T-helper 2 cell treated with Interferon-gamma antibody and Interleukin-4, amounts not matched to agents 5 μg/mL and 100 μg/mL, for 36 hours (primary cell): ENCODE measurements at regions not wholly inside any gene's neighbourhood (a gene's known extent, or its start where the extent isn't known, plus 50 kb on each side); places are given as distances from the start of the nearest gene placed in this dataset.

Experiments used
- DNase-seq: peaks from one replicate; pipeline ENCODE4 v3.0.0; 2021; ENCODE audit warnings: low spot score
- H3K27ac Mint-ChIP-seq: one replicate; pipeline ENCODE4 v1.8.0; 2021; ENCODE audit warnings: mild to moderate bottlenecking, mixed read lengths
- H3K27me3 Mint-ChIP-seq: one replicate; pipeline ENCODE4 v1.8.0; 2021; ENCODE audit warnings: low read depth, mixed read lengths
- H3K36me3 Mint-ChIP-seq: one replicate; pipeline ENCODE4 v1.8.0; 2021; ENCODE audit warnings: low read depth, mixed read lengths
- H3K4me1 Mint-ChIP-seq: one replicate; pipeline ENCODE4 v1.8.0; 2021; ENCODE audit warnings: low read depth, mixed read lengths
- H3K4me3 Mint-ChIP-seq: one replicate; pipeline ENCODE4 v1.8.0; 2022; ENCODE audit warnings: mild to moderate bottlenecking, moderate library complexity, mixed read lengths
- H3K9me3 Mint-ChIP-seq: one replicate; pipeline ENCODE4 v1.8.0; 2021; ENCODE audit warnings: mixed read lengths

GRCh38 chr7:16063716-16064675 is 357.3 kb downstream of the CRPPA start:
- Mint-ChIP-seq H3K36me3 (no peaks in the 10 kb centered on the region), H3K27ac (no peak overlapping the region), H3K4me1 (no peaks in the 10 kb centered on the region), H3K4me3 (no peak overlapping the region), H3K9me3 (no peaks in the 10 kb centered on the region), H3K27me3 (no peaks in the 10 kb centered on the region)
- DNase-seq: no peak

GRCh38 chr7:16063221-16063620 is 358.1 kb downstream of the CRPPA start:
- no peak overlapping the region for H3K27ac Mint-ChIP-seq
- no peak for DNase-seq
- H3K9me3 Mint-ChIP-seq: no peaks in the 10 kb centered on the region
- no peak overlapping the region for H3K4me3 Mint-ChIP-seq
- no peaks in the 10 kb centered on the region for H3K36me3 Mint-ChIP-seq
- no peaks in the 10 kb centered on the region for H3K27me3 Mint-ChIP-seq
- no peaks in the 10 kb centered on the region for H3K4me1 Mint-ChIP-seq

- Mint-ChIP-seq H3K36me3 (no peaks in the 10 kb centered on the region), H3K9me3 (no peaks in the 10 kb centered on the region), H3K27ac (no peak overlapping the region), H3K27me3 (no peaks in the 10 kb centered on the region), H3K4me3 (no peak overlapping the region), H3K4me1 (no peaks in the 10 kb centered on the region)
- no peak for DNase-seq
These were observed 359.1 kb downstream of the CRPPA start for GRCh38 chr7:16062269-16062668.

GRCh38 chr7:16061630-16062029 is 359.7 kb downstream of the CRPPA start:
- H3K4me1 Mint-ChIP-seq: no peaks in the 10 kb centered on the region
- no peaks in the 10 kb centered on the region for H3K27me3 Mint-ChIP-seq
- DNase-seq: no peak
- H3K4me3 Mint-ChIP-seq: no peak overlapping the region
- no peak overlapping the region for H3K27ac Mint-ChIP-seq
- no peaks in the 10 kb centered on the region for H3K36me3 Mint-ChIP-seq
- no peaks in the 10 kb centered on the region for H3K9me3 Mint-ChIP-seq

DNA sequence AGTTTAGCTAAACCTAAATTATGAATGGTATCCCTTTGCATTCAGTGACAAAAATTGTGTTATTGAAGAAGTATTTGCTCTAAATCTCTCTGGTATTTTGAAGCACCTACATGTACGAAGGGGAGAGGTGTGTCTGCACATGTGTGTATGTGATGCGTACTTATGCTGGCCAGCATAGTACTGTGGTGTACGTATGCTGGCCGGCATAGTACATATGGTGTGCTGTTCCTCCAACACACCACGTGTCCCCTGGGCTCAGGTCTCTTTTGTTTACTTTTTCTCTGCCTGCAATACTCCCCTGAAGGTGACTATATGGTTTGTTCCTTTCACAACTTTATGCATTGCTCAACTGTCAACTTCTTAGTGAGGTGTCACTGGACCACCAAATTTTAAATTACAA is 360.3 kb downstream of the CRPPA start:
- H3K4me1 Mint-ChIP-seq: no peaks in the 10 kb centered on the region
- no peak for DNase-seq
- H3K4me3 Mint-ChIP-seq: no peak overlapping the region
- H3K36me3 Mint-ChIP-seq: no peaks in the 10 kb centered on the region
- no peaks in the 10 kb centered on the region for H3K9me3 Mint-ChIP-seq
- no peaks in the 10 kb centered on the region for H3K27me3 Mint-ChIP-seq
- no peak overlapping the region for H3K27ac Mint-ChIP-seq

DNA sequence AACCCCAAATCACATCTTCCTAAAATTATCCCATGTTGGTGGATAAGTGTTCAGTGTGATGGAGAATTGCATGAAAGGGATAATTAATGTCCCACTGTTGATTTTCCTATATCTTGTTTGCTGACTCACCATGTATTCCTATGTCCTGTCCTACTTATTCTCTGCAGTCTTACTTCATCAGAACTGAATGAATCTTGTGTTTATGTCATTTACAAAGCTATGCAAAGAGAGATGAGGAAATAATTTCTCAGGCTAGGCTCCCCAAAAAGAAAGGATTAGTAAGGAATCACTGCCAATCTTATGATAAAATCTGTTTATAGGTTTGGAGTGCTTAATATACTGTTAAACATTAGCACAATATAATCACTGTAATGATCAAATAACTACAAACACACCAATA is 360.8 kb downstream of the CRPPA start:
- Mint-ChIP-seq H3K9me3 (no peaks in the 10 kb centered on the region), H3K4me1 (no peaks in the 10 kb centered on the region), H3K4me3 (no peak overlapping the region), H3K36me3 (no peaks in the 10 kb centered on the region), H3K27me3 (no peaks in the 10 kb centered on the region), H3K27ac (no peak overlapping the region)
- DNase-seq: no peak

DNA sequence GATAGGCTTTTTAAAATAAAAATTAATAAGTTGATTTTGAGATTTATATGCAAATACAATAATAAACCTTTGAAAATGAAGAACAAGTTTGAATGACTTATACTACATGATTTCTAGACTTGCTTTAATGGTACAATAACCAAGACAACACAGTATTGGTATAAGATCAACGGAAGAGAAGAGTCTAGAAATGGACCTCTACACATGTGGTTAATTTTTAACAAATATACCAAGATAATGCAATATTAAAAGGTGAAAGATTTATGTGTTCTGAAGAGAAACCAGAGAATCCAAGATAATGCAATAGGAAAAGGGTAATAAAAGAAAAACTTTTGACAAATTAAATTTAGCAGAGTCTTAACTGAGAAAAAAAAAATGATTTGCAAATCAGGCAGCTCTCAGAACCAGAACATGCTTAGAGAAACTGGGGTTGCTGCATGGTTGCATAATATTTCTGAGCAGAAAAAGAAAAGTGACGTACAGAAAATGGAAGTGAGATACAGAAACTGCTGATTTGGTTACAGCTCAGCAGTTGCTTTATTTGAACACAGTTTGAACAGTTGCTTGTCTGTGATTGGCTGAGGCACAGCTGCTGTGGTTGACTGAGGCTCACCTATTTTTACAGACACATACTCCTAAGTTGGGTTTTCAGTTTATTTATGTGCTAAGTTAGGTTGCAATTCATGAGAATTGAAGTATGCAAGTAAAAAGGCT is 365.9 kb downstream of the CRPPA start:
- no peak for DNase-seq
- Mint-ChIP-seq H3K36me3 (no peaks in the 10 kb centered on the region), H3K27ac (no peak overlapping the region), H3K9me3 (no peaks in the 10 kb centered on the region), H3K4me3 (no peak overlapping the region), H3K27me3 (no peaks in the 10 kb centered on the region), H3K4me1 (no peaks in the 10 kb centered on the region)

- H3K27ac Mint-ChIP-seq: no peak overlapping the region
- no peak overlapping the region for H3K4me3 Mint-ChIP-seq
- no peaks in the 10 kb centered on the region for H3K27me3 Mint-ChIP-seq
- H3K36me3 Mint-ChIP-seq: no peaks in the 10 kb centered on the region
- H3K4me1 Mint-ChIP-seq: no peaks in the 10 kb centered on the region
- no peaks in the 10 kb centered on the region for H3K9me3 Mint-ChIP-seq
- DNase-seq: no peak
These were observed 365.2 kb upstream of the MEOX2 start for GRCh38 chr7:16051561-16052255.

- Mint-ChIP-seq H3K9me3 (no peaks in the 10 kb centered on the region), H3K27me3 (no peaks in the 10 kb centered on the region), H3K4me1 (no peaks in the 10 kb centered on the region), H3K36me3 (no peaks in the 10 kb centered on the region), H3K27ac (no peak overlapping the region), H3K4me3 (no peak overlapping the region)
- no peak for DNase-seq
These were observed 359.6 kb upstream of the MEOX2 start for GRCh38 chr7:16046041-16046440.

GRCh38 chr7:16045296-16045695 is 358.8 kb upstream of the MEOX2 start:
- Mint-ChIP-seq H3K27ac (no peak overlapping the region), H3K36me3 (no peaks in the 10 kb centered on the region)

GRCh38 chr7:16044645-16045044 is 358.2 kb upstream of the MEOX2 start:
- Mint-ChIP-seq H3K27ac (no peak overlapping the region), H3K9me3 (no peaks in the 10 kb centered on the region), H3K27me3 (no peaks in the 10 kb centered on the region), H3K4me1 (no peaks in the 10 kb centered on the region), H3K36me3 (no peaks in the 10 kb centered on the region), H3K4me3 (no peak overlapping the region)
- DNase-seq: no peak

More at GRCh38 chr7:16045296-16045695, 358.8 kb upstream of the MEOX2 start:
- H3K4me3 Mint-ChIP-seq: no peak overlapping the region
- H3K4me1 Mint-ChIP-seq: no peaks in the 10 kb centered on the region
- no peaks in the 10 kb centered on the region for H3K27me3 Mint-ChIP-seq
- H3K9me3 Mint-ChIP-seq: no peaks in the 10 kb centered on the region
- no peak for DNase-seq

DNA sequence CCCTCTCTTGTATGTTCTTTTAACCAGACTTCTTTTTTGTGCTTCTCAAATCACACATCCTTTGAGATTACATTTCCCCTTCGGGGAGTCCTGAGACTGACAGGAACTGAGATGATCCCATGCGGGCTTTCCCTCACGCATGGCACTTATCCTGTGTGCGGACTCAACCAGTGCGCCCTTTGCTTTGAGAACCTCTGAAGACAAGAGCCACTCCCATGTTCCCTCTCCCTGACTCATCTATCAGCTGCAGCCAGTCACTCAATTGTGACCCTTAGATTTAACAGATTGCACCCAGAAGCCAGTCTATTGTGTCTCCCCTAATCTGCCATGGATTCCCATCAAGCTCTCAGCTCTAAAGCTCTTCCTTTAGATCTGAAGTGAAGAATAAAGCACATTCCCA is 353.9 kb upstream of the MEOX2 start:
- H3K4me1 Mint-ChIP-seq: no peaks in the 10 kb centered on the region
- H3K9me3 Mint-ChIP-seq: no peaks in the 10 kb centered on the region
- H3K4me3 Mint-ChIP-seq: no peak overlapping the region
- no peaks in the 10 kb centered on the region for H3K36me3 Mint-ChIP-seq
- no peaks in the 10 kb centered on the region for H3K27me3 Mint-ChIP-seq
- DNase-seq: no peak
- no peak overlapping the region for H3K27ac Mint-ChIP-seq

- Mint-ChIP-seq H3K9me3 (no peaks in the 10 kb centered on the region), H3K27ac (no peak overlapping the region), H3K4me1 (no peaks in the 10 kb centered on the region), H3K27me3 (no peaks in the 10 kb centered on the region), H3K4me3 (no peak overlapping the region), H3K36me3 (no peaks in the 10 kb centered on the region)
- DNase-seq: no peak
These were observed 352.4 kb upstream of the MEOX2 start for GRCh38 chr7:16038906-16039305.

- Mint-ChIP-seq H3K4me1 (no peaks in the 10 kb centered on the region), H3K4me3 (no peak overlapping the region), H3K27ac (no peak overlapping the region), H3K9me3 (no peaks in the 10 kb centered on the region), H3K27me3 (peaks cover 1% of the 10 kb centered on the region), H3K36me3 (no peaks in the 10 kb centered on the region)
- DNase-seq: no peak
These were observed 348.9 kb upstream of the MEOX2 start for GRCh38 chr7:16035392-16035791.
